ENCODE measurements at regions not wholly inside any gene's neighbourhood (a gene's known extent, or its start where the extent isn't known, plus 50 kb on each side); places are given as distances from the start of the nearest gene placed in this dataset.

DNA sequence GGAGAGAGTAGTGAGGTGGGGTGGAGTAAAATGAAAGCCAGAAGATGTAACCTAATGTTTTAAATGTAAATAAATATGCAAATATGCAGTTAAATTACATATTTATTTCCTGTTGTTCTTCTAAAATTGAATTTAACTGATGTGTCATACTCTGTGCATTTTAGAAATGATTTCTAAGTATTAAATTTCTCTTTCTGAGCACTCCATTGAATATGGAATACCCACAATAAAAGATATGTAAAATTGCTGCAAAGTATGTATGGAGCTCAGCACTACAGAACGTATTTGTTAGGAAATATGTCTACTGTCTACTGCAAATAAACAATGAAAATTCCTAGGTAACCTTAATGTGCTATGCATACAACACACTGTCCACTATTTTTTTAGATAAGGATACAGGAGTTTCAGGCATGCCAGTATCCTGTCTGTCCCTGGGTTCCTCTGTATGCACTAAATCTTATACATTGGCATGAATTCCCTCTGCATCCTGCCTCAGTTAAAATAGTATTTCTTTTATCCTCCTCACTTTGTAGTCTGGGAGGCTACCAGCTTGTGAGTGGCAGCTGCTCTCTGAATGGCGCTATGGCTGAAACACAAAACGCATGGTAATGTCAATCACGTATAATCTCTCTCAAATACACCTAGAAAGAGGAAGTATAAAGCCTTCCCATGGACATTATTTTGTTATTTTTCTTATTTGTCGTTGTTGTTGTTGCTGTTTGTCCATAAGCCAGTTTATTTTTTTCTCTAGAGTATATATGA is 579.5 kb downstream of the PYDC2 start:
- ChIA-PET CTCF (no interaction called here), POLR2A (no interaction called here)
- Histone ChIP-seq H3K4me1 (ENCODE audit: control insufficient read depth, insufficient read depth, low read length) (no peaks in the 10 kb centered on the region), H3K4me3 (ENCODE audit: low read depth, low read length) (no peak overlapping the region), H3K36me3 (ENCODE audit: control insufficient read depth in 2 of 2, insufficient read depth in 1 of 2, low read length in 2 of 2) (no peaks in the 10 kb centered on the region), H3K9me3 (ENCODE audit: control insufficient read depth, insufficient read depth, low read depth, low read length) (no peaks in the 10 kb centered on the region), H3K27ac (ENCODE audit: extremely low read depth, low read depth, low read length) (no peak overlapping the region)
- TF ChIP-seq YY2 (tag by site-specific recombination; IDR thresholded peaks at IDR 0.05) (no peak), ZNF350 (tag by site-specific recombination; IDR thresholded peaks at IDR 0.05) (no peak), ZNF654 (tag by site-specific recombination; IDR thresholded peaks at IDR 0.05; ENCODE audit: low read depth) (no peak), ZNF362 (tag by site-specific recombination; IDR thresholded peaks at IDR 0.05) (no peak)

DNA sequence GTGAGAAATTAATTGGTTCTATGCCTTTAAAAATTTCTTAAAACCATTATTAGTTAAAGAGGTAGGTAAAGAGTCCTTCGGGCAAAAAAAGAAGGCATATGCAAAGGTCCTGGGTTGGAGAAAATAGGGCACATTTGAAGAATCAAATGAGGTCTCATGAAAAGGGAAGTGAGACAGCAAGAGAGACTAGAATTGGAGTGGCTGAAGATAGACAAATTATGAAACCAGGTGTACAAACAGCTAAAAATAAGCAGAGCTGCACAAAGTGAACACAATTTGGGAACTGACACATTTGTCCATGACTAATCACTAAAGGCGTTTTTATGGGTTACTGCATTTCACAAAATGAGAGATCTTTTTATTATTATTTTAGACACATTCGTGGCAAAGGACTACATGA is 581.2 kb downstream of the PYDC2 start:
- ChIA-PET POLR2A (no interaction called here), CTCF (no interaction called here)
- no peaks in the 10 kb centered on the region for H3K36me3 ChIP-seq (ENCODE audit: control insufficient read depth in 2 of 2, insufficient read depth in 1 of 2, low read length in 2 of 2)
- H3K4me3 ChIP-seq (ENCODE audit: low read depth, low read length), result no peak overlapping the region
- no peak for TF ChIP-seq ZNF530 (tag by site-specific recombination; IDR thresholded peaks at IDR 0.05; ENCODE audit: low read depth)
- TF ChIP-seq ZBTB26 (tag by site-specific recombination; optimal IDR thresholded peaks at IDR 0.05), result no peak
- no peak for TF ChIP-seq ZNF214 (tag by site-specific recombination; IDR thresholded peaks at IDR 0.05; ENCODE audit: borderline replicate concordance)
- TF ChIP-seq BCL11B (tag by site-specific recombination; IDR thresholded peaks at IDR 0.05; ENCODE audit: low read depth), result no peak
- no peak for TF ChIP-seq ZNF704 (tag by site-specific recombination; IDR thresholded peaks at IDR 0.05)
- no peak for TF ChIP-seq EGR2 (tag by site-specific recombination; IDR thresholded peaks at IDR 0.05; ENCODE audit: low read depth)
- TF ChIP-seq ZIC2 (tag by site-specific recombination; IDR thresholded peaks at IDR 0.05), result no peak
- TF ChIP-seq ZNF423 (tag by site-specific recombination; IDR thresholded peaks at IDR 0.05), result no peak
- no peak for TF ChIP-seq ZNF48 (tag by site-specific recombination; IDR thresholded peaks at IDR 0.05)
- TF ChIP-seq ZSCAN23 (tag by site-specific recombination; IDR thresholded peaks at IDR 0.05), result no peak
- TF ChIP-seq, protein P1, sequence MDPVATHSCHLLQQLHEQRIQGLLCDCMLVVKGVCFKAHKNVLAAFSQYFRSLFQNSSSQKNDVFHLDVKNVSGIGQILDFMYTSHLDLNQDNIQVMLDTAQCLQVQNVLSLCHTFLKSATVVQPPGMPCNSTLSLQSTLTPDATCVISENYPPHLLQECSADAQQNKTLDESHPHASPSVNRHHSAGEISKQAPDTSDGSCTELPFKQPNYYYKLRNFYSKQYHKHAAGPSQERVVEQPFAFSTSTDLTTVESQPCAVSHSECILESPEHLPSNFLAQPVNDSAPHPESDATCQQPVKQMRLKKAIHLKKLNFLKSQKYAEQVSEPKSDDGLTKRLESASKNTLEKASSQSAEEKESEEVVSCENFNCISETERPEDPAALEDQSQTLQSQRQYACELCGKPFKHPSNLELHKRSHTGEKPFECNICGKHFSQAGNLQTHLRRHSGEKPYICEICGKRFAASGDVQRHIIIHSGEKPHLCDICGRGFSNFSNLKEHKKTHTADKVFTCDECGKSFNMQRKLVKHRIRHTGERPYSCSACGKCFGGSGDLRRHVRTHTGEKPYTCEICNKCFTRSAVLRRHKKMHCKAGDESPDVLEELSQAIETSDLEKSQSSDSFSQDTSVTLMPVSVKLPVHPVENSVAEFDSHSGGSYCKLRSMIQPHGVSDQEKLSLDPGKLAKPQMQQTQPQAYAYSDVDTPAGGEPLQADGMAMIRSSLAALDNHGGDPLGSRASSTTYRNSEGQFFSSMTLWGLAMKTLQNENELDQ (tag by site-specific recombination; IDR thresholded peaks at IDR 0.05; ENCODE audit: low read depth), result no peak
- TF ChIP-seq YY2 (tag by site-specific recombination; IDR thresholded peaks at IDR 0.05), result no peak
- TF ChIP-seq ZNF169 (tag by site-specific recombination; IDR thresholded peaks at IDR 0.05), result no peak
- no peak for TF ChIP-seq ZNF654 (tag by site-specific recombination; IDR thresholded peaks at IDR 0.05; ENCODE audit: low read depth)
- no peak for TF ChIP-seq ZNF660 (tag by site-specific recombination; IDR thresholded peaks at IDR 0.05)
- TF ChIP-seq, protein P2, sequence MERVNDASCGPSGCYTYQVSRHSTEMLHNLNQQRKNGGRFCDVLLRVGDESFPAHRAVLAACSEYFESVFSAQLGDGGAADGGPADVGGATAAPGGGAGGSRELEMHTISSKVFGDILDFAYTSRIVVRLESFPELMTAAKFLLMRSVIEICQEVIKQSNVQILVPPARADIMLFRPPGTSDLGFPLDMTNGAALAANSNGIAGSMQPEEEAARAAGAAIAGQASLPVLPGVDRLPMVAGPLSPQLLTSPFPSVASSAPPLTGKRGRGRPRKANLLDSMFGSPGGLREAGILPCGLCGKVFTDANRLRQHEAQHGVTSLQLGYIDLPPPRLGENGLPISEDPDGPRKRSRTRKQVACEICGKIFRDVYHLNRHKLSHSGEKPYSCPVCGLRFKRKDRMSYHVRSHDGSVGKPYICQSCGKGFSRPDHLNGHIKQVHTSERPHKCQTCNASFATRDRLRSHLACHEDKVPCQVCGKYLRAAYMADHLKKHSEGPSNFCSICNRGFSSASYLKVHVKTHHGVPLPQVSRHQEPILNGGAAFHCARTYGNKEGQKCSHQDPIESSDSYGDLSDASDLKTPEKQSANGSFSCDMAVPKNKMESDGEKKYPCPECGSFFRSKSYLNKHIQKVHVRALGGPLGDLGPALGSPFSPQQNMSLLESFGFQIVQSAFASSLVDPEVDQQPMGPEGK (tag by site-specific recombination; IDR thresholded peaks at IDR 0.05), result no peak
- H3K4me1 ChIP-seq (ENCODE audit: control insufficient read depth, insufficient read depth, low read length), result no peaks in the 10 kb centered on the region
- H3K9me3 ChIP-seq (ENCODE audit: control insufficient read depth, insufficient read depth, low read depth, low read length), result no peaks in the 10 kb centered on the region
- no peak overlapping the region for H3K27ac ChIP-seq (ENCODE audit: extremely low read depth, low read depth, low read length)

All from HEK293 (cell line).